Stomach smooth muscle (tissue), 2 donors: ENCODE measurements at regions not wholly inside any gene's neighbourhood (a gene's known extent, or its start where the extent isn't known, plus 50 kb on each side); places are given as distances from the start of the nearest gene placed in this dataset.

ENCODE experiments used
- H3K27ac ChIP-seq: one replicate; pipeline ENCODE4 v1.7.0; 2013; ENCODE audit warnings: mild to moderate bottlenecking, low read length, inconsistent platforms
- H3K27me3 ChIP-seq, 2 donors: one replicate each; pipeline ENCODE4 v1.7.0; 2013; ENCODE audit warnings: low read length in 2 of 2; ENCODE audit not compliant: insufficient read depth in 2 of 2, control insufficient read depth in 1 of 2
- H3K36me3 ChIP-seq, 2 donors: one replicate each; pipeline ENCODE4 v1.7.0; 2013; ENCODE audit warnings: low read length in 2 of 2; ENCODE audit not compliant: control insufficient read depth in 2 of 2, insufficient read depth in 2 of 2
- H3K4me1 ChIP-seq: one replicate; pipeline ENCODE4 v1.7.0; 2013; ENCODE audit warnings: low read length; ENCODE audit not compliant: control insufficient read depth, insufficient read depth
- H3K4me3 ChIP-seq, 2 donors: one replicate each; pipeline ENCODE4 v1.7.0; 2013; ENCODE audit warnings: low read length in 2 of 2
- H3K9ac ChIP-seq, 2 donors: one replicate each; pipeline ENCODE4 v1.7.0; 2013; ENCODE audit warnings: low read length in 2 of 2, mild to moderate bottlenecking in 1 of 2
- H3K9me3 ChIP-seq, 2 donors: one replicate each; pipeline ENCODE4 v1.7.0; 2013; ENCODE audit warnings: low read length in 2 of 2; ENCODE audit not compliant: control insufficient read depth in 2 of 2
- donor health status: healthy.
- donor health status: Pancreatic carcinoma.

GRCh38 chr4:58935332-58935731 is 1825.1 kb upstream of the IGFBP7 start:
- H3K27me3 ChIP-seq: no peaks in the 10 kb centered on the region
- no peaks in the 10 kb centered on the region for H3K4me1 ChIP-seq
- no peaks in the 10 kb centered on the region for H3K9me3 ChIP-seq
- H3K4me3 ChIP-seq: no peak overlapping the region
- no peak overlapping the region for H3K27ac ChIP-seq
- H3K36me3 ChIP-seq: no peaks in the 10 kb centered on the region
- H3K9ac ChIP-seq: no peak overlapping the region

- H3K9me3 ChIP-seq: no peaks in the 10 kb centered on the region
- H3K36me3 ChIP-seq: no peaks in the 10 kb centered on the region
- no peak overlapping the region for H3K9ac ChIP-seq
- H3K4me3 ChIP-seq: no peak overlapping the region
- no peaks in the 10 kb centered on the region for H3K27me3 ChIP-seq
- H3K27ac ChIP-seq: no peak overlapping the region
- H3K4me1 ChIP-seq: no peaks in the 10 kb centered on the region
These were observed 1826.3 kb upstream of the IGFBP7 start for GRCh38 chr4:58936436-58936835.

- no peaks in the 10 kb centered on the region for H3K27me3 ChIP-seq
- no peak overlapping the region for H3K9ac ChIP-seq
- no peaks in the 10 kb centered on the region for H3K9me3 ChIP-seq
- no peaks in the 10 kb centered on the region for H3K4me1 ChIP-seq
- no peak overlapping the region for H3K4me3 ChIP-seq
- H3K27ac ChIP-seq: no peak overlapping the region
- no peaks in the 10 kb centered on the region for H3K36me3 ChIP-seq
These were observed 1830.0 kb upstream of the IGFBP7 start for GRCh38 chr4:58940167-58940566.

GRCh38 chr4:58941286-58941685 is 1831.1 kb upstream of the IGFBP7 start:
- no peaks in the 10 kb centered on the region for H3K27me3 ChIP-seq
- H3K4me3 ChIP-seq: no peak overlapping the region
- no peaks in the 10 kb centered on the region for H3K36me3 ChIP-seq
- no peak overlapping the region for H3K27ac ChIP-seq
- H3K9ac ChIP-seq: no peak overlapping the region
- no peaks in the 10 kb centered on the region for H3K9me3 ChIP-seq
- no peaks in the 10 kb centered on the region for H3K4me1 ChIP-seq

- H3K27ac ChIP-seq: no peak overlapping the region
- H3K36me3 ChIP-seq: no peaks in the 10 kb centered on the region
- no peak overlapping the region for H3K9ac ChIP-seq
- H3K9me3 ChIP-seq: no peaks in the 10 kb centered on the region
- no peaks in the 10 kb centered on the region for H3K4me1 ChIP-seq
- no peaks in the 10 kb centered on the region for H3K27me3 ChIP-seq
- H3K4me3 ChIP-seq: no peak overlapping the region
These were observed 1843.4 kb upstream of the IGFBP7 start for GRCh38 chr4:58953575-58953974.

- no peak overlapping the region for H3K27ac ChIP-seq
- no peaks in the 10 kb centered on the region for H3K27me3 ChIP-seq
- H3K4me1 ChIP-seq: no peaks in the 10 kb centered on the region
- no peaks in the 10 kb centered on the region for H3K36me3 ChIP-seq
- no peak overlapping the region for H3K9ac ChIP-seq
- H3K9me3 ChIP-seq: no peaks in the 10 kb centered on the region
- H3K4me3 ChIP-seq: no peak overlapping the region
These were observed 1847.5 kb upstream of the IGFBP7 start for GRCh38 chr4:58957711-58958110.

- H3K4me1 ChIP-seq: no peaks in the 10 kb centered on the region
- H3K9ac ChIP-seq: no peak overlapping the region
- no peaks in the 10 kb centered on the region for H3K27me3 ChIP-seq
These were observed 1851.1 kb upstream of the IGFBP7 start for GRCh38 chr4:58961283-58961682.

GRCh38 chr4:58961925-58962324 is 1851.7 kb upstream of the IGFBP7 start:
- no peaks in the 10 kb centered on the region for H3K36me3 ChIP-seq
- H3K27ac ChIP-seq: no peak overlapping the region
- no peaks in the 10 kb centered on the region for H3K4me1 ChIP-seq

More at GRCh38 chr4:58961283-58961682, 1851.1 kb upstream of the IGFBP7 start:
- no peaks in the 10 kb centered on the region for H3K9me3 ChIP-seq
- H3K36me3 ChIP-seq: no peaks in the 10 kb centered on the region
- H3K27ac ChIP-seq: no peak overlapping the region
- no peak overlapping the region for H3K4me3 ChIP-seq

GRCh38 chr4:58962424-58962823 is 1852.2 kb upstream of the IGFBP7 start:
- Histone ChIP-seq H3K9ac (no peak overlapping the region), H3K4me1 (no peaks in the 10 kb centered on the region), H3K27ac (no peak overlapping the region), H3K4me3 (no peak overlapping the region), H3K27me3 (no peaks in the 10 kb centered on the region), H3K9me3 (no peaks in the 10 kb centered on the region), H3K36me3 (no peaks in the 10 kb centered on the region)

More at GRCh38 chr4:58961925-58962324, 1851.7 kb upstream of the IGFBP7 start:
- H3K27me3 ChIP-seq: no peaks in the 10 kb centered on the region
- no peak overlapping the region for H3K9ac ChIP-seq
- no peaks in the 10 kb centered on the region for H3K9me3 ChIP-seq
- H3K4me3 ChIP-seq: no peak overlapping the region

GRCh38 chr4:58981828-58982227 is 1871.6 kb upstream of the IGFBP7 start:
- no peaks in the 10 kb centered on the region for H3K36me3 ChIP-seq
- no peak overlapping the region for H3K27ac ChIP-seq
- no peaks in the 10 kb centered on the region for H3K27me3 ChIP-seq
- no peaks in the 10 kb centered on the region for H3K9me3 ChIP-seq
- no peak overlapping the region for H3K9ac ChIP-seq
- no peaks in the 10 kb centered on the region for H3K4me1 ChIP-seq
- H3K4me3 ChIP-seq: no peak overlapping the region

- no peak overlapping the region for H3K27ac ChIP-seq
- H3K9me3 ChIP-seq: no peaks in the 10 kb centered on the region
- H3K4me1 ChIP-seq: no peaks in the 10 kb centered on the region
- H3K9ac ChIP-seq: no peak overlapping the region
- no peaks in the 10 kb centered on the region for H3K27me3 ChIP-seq
- no peak overlapping the region for H3K4me3 ChIP-seq
- H3K36me3 ChIP-seq: no peaks in the 10 kb centered on the region
These were observed 1873.7 kb upstream of the IGFBP7 start for GRCh38 chr4:58983887-58984286.
